GM04503 (cell line): ENCODE measurements at regions not wholly inside any gene's neighbourhood (a gene's known extent, or its start where the extent isn't known, plus 50 kb on each side); places are given as distances from the start of the nearest gene placed in this dataset.

Experiments used
- DNase-seq: peaks from one replicate; pipeline ENCODE4 v3.0.0-alpha.2; 2012; ENCODE audit warnings: low read depth

DNA sequence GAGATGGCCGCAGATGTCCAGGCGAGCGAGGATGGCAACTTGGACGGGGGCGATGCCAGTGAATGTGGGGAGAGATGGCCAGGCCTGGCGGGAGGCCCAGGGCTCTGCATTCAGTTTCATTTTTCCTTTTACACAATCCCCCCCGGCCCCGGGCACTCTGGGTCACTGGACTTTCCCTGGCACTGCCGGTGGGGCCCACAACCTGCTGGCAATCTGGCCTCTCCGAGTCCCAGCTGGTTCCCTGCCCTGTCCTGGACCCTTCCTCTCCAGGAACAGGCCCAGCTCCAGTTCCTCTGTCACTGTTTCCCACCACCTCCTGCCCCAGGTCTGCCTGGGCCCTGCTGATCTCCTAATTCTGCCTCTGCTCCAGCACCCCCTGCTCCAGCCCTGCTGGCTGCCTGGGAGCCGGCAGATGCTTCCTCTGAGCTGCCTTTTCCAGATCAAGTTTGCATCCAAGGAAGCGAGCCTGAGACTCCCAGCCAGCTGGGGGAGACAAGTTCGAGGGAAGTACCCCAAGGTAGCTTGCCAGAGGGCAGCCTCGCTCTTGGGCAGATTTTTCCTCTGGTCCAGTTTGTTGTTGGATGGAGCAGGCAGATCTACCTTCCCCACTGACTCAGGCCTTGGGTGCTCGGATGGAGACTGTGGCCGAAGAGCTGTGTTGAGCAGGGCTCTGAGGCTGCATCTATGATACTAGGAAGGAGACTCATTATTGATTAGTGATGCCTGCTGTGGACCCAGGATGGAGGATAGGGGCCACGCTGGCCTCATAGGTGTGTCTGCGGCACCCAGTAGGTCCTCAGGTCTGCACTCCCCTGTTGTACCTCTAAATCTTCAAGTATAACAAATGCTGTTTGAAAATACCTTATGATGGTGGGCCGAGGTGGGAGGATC is 83.2 kb downstream of the CEBPB start:
- DNase-seq, result no peak

DNA sequence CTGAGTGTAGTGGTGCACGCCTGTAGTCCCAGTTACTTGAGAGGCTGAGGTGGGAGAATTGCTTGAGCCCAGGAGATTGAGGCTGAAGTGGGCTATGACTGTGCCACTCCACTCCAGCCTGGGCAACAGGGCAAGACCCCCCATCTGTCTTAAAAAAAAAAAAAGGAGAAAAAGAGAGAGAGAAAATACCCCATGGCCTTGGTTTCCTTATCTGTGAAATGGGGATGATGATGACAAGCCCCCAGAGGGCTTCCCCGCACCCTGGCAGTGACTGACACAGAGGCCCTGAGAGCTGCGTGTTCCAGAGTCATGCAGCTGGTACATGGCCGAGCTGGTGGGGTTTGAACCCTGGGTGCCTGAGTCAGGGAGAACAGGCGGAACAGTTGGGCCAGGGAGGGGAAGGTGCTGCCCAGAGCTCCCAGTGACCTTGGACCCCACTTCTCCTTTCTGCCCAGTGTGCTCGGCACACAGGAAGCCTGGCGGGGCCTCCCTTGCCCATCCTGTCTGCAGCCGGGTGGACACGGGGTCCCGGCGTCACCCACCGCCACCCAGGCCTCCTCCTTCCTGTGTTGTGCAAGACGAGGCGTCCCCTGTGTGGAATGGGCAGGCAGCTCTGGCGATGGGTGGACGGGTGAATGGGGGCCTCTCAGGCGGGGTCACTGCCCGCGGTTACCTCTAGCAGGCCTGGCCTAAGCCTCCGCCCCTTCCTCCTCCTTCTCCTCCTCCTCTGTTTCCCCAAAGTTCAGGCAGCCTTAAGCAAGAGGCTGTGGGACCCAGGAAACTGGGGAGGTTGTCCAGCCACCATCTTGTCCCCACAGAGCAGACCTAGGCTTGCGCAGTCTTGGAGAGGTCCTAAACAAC is 84.2 kb downstream of the CEBPB start:
- DNase-seq, result no peak

DNA sequence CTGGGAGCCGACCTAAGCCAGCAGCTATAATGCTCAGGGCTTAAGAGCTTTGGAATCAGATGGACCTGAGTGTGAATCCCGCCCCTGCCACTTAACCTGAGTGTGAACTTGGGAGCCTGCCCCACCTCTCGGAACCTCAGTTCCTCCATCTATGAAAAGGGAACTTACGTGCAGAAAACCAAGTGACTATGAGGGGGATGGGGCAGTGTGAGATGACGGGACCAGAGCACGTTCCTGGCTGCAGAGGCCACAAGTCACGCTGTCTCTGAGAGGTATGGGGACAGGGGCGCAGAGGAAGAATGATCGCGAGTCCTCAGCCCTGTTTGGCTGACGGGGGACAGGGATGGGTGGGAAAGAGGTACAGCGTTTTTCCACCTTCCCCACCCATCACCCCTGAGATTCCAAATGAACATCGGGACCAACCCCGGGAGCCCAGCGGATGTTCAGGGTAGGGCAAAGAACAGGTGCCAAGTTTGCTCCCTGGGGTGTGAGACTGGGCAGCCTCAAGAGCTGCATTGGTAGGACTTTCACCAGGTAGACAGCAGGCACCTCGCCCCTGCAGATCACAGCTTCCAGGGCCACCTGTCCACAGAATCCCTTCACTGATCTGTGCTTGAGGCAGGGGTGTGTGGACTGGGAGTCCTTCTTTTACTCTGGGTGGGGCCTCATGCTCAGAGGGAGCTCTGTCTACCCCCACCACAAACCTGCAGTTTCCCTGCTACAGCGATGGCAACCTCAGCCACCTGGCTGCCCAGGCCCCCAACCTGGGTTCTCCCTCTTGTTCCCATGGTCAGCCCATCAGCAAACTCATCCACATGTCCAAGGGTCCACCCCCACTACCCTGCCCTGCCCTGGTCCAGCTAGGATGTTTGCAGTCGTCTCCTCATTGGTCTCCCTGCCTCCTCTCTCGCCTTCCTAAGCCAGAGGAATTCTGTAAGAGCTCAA is 85.8 kb downstream of the CEBPB start:
- no peak for DNase-seq

DNA sequence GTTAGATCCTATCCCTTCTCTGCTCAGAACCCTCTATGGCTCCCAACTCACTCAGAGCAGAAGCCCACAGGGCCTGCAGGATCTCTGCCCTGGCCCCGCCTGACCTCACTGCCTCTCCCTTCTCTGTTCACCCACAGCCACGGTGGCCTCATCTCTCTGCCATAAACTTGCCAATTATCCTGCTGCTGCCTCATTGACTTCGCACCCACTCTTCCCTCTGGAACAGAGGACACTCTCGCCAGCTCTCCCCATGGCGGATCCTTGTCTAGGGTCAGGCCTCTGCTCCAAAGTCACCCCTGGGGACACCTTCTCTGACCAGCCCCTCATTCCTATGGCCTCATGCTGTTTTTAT is 86.4 kb downstream of the CEBPB start:
- DNase-seq, result no peak

DNA sequence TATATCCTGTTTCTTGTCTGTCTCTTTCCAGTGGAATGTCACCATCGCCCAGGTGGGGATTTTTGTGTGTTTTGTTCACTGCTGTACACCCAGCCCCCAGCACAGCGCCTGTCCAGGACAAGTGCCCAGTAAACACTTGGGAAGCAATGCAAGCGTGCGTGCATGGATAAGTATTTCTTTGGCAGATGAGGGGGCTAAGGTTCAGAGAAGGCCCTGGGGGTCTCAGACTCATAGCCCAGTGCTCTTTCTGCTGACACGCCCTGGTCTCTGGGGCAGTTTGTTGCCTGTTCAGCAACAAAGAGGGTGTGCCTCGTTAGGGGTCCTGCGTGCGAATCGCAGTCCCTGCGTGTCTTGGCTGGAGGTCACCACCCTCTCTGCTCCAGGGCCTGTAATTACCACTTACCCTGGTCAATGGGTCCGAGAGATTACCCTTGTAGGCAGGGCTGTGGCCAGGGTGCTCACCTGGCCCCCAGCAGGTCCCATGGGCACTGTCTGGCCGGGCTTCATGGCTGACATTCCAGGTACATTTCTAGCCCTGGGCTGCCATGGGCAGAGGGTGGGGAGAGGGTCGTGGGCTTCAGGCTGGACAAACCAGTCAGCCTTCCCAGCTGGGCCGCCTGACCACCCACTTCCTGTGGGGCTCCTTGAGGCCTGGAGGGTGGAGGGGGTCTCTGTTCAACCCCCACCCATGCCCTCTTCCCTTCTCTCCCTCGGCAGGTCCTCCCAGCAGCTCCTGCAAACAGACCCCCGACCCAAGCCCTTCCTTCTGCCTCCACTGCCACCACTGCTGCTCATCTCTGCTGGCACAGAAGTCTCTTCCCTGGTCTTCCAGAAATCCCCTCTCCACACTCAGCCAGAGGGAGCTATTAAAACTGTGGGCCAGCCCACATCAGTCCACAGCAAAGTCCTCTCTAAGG is 87.1 kb downstream of the CEBPB start:
- no peak for DNase-seq

DNA sequence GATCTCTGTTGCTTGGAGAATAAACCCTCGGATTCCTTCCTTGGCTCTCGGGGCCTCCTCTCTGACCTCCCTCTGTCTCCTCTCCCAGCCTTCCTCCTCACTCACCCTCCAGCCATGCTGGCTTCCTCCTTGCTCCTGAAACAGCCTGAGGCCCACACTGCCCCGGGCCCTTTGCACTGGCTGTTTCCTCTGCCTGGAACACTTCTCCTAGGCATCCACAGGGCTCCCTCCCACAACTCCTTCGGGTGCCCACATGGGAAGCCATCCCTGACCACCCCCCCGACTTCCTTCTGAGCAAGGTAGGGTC is 87.7 kb downstream of the CEBPB start:
- no peak for DNase-seq

DNA sequence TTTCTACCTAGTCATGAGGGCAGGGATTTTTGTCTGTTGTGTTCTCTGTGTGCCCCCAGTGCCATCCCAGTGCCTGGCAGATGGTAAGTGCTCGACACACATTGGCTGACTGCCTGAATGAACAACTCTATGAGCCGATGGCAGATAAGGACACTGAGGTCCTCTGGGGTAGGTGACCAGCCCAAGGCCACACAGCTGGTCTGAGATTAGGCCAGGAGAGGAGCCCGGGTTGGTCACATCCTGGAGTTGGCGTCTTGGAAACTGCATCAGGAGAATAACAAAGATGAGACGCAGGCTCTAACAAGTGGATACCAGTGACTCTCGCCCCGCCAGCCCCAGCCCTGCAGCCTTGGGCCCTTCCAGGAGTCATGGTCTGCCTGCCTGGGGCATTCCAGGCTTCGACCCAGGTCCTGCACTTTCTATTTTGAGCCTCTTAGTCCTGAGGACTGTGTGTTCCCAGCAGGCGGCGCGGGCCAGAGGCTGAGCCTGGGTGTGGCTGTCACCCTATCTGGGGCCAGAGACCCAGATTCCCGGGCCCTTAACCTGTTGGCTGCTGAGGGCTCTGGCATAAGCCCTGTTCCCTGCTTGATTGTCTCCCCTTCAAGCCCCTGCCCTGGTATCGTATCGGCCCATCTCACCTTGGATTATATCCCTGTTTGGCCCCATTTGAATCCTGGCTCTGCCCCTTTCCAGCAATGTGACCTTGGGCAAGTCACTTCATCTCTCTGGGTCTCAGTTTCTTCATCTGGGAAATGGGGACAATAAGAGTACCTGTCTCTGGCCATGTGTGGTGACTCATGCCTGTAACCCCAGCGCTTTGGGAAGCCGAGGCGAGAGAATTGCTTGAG is 88.3 kb downstream of the CEBPB start:
- no peak for DNase-seq

DNA sequence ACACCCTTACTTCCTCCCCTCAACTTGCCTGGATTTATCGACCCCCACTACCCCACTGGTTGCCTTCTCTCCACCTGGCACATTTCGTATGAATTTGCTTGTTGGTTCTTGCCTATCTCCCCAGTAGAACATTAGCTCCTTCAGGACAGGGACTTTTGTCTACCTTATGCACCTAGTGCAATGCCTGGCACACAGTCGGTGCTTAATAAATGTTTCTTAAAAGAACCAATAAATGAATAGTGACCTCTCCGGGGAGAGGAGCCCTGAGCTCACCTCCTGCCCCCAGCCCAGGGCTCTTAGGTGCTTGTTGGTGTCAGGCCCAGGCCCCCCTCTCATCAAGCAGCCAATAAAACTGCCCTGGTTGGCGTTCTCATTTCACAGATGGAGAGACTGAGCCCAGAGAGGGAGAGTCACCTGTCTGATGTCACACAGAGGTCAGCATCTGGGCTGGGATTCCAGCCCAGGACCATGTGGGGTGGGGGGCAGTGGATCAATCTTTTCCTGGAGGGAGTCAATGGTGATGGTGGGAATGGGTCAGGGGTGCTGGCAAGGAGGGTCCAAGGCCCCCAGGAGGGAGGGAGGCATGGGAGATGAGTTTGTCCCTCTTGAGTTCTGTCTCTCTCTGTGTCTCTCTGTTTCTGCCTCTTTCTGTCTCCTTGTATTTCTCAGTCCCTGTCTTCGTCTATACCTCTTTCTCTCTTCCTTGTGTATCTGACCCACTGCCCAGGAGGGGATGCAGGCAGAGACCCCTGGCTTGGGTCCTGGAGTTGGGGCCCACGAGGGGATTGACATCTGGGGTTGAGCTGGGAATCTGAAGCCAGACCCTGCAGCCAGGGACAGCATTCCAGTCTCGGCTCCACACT is 89.6 kb downstream of the CEBPB start:
- no peak for DNase-seq

DNA sequence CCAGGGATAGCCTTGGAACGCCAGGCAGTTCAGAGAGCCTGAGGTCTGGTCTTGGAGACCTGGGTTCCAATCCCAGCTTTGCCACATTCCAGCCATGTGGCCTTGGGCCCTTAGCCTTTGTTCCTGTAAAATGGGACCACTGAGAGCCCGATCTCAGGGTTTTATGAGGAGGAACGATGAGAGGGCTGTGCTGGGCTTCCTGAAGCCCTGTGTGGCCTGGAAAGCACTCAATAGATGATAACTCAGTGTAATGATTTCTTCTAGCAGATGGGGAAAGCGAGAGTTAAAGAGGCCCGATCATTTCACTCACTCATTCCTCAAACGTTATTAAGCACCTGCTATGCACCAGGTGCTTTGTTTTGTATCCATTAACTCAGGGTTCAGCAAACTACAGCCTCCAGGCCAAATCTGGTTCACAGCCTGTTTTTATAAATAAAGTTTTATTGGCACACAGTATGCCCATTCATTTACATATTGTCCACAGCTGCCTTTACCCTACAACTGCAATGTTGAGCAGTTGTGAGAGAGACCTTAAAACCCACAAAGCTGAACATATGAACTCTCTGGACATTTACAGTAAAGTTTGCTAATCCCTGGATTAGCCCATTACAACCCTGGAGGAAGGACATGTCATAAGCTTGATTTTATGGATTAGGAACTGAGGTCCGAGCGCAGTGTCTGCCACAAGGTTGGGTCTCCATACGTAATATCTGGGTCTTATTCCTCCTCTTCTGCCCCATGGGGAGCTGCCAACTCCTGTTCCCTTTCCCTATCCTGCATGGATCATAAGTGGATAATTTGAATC is 90.4 kb downstream of the CEBPB start:
- DNase-seq, result no peak

DNA sequence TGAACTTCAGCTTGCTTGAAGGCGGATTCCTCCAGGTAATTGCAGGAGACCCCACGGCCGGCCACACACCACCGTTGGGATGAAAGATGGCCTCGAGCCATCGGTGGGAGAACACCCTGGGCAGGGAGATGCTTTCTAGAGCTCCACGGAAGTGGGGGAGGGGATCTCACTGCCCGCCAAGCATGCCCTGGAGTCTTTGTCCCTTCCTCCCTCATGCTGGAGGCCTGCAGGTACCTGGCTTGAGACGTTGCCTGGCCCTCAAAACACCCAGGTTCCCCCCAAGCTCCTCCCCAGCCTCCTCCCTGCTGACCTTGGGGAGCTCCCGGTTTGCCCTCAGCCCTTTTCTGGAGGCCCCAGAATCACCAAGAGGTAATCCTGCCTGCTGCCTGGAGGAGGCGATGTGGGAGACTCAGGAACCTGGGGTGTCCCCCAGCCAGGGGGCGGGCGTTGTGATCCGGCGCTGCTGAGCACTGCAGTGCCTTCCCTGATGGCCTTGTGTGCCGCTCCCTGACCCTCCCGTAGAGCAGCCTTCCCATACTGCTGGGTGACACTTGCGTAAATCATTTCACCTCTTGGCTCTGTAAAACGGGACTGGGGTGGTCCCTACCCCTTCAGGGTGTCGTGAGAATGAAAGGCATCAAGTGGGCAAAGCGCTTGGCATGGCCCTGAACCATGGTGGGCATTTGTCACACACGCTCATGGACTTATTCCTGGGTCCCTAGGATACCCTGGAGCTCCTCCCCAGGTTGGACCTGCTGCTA is 91.4 kb downstream of the CEBPB start:
- DNase-seq, result no peak

DNA sequence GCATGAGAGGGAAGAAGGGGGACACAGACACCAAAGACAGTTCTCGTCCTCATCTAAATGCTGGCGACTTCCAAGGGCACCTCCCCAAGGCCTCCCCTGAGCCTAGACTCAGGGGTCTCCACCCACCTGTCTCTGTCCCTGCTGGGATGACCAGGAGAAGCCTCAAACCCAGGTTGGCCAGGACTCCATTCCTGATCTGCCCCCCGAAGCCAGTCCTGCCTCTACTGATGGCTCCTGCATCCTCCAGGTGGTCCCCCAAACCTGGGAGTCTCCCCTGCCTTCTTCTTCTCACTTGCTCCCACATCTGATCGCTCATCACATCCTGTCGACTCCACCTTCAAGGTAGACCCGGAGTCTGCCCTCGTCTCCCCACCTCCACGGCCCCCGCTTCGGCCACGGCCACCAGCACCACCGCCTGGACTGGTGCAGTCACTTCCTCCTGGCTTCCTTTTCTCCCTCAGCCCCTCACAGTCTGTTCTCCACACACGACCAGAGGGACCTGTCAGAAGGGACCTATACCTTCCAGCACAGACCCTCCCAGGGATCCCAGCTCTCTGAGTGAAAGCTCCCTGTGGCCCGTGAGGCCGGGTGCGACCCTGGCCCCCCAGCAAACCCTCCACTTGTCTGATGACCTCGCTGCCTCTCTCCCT is 92.1 kb downstream of the CEBPB start:
- DNase-seq, result no peak

DNA sequence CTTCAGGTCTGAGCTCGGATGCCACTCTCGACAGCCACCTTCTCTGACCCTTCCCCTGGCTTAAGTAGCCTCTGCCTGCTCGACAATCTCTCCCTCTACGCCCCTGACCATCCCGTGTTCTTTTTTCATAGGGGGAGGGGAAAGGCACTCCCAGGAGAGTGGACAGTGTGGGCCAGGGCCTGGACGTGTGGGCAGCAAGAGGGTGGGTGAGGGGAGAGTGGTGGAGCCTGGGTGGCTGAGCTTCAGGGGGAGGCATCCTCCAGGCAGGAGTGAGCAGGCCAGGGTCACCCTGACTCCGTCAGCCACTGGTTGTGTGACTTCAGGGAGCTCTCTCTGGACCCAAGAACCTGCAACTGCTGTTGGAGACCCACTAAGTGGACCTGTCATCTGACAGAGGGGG is 92.7 kb downstream of the CEBPB start:
- DNase-seq, result no peak

DNA sequence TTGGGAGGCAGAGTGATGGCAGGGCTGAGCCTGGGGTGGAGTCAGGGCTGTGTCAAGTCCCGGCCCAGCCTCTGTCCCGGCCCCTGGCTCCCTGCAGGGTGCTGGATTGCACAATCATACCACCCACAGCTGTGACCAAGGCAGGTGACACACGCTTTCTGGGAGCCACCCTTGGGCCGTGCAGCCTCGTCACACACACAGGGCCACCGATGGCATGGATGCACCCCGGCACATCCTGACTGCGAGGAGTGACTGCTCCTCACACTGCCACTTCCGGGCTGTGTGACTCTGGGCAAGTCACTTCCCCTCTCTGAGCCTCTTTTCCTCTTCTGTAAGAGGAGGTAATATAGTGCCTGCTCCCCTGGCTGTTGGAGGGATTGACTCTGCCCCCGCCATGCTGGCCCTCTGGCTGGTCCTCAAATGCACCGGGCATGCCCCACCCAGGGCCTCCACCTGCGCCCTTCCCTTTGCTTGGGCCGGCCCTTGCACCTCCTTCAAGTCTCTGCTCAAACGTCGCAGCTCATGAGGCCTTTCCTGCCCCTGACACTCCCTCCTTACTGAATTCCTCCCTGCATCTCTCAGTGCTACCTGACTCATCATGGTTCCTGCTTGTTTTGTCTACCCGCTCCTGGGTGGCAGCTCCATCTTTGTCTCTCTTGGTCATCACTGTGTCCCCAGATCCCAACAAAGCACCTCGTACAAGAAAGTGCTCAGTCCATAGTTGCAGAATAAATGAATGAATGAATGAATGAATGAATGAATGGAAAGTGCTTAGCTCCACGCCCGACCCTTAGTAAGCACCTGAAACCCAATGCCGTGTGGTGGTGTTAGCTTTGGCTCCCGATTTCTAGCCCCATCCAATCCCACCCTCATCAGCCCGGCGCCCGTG is 93.5 kb downstream of the CEBPB start:
- DNase-seq, result no peak

DNA sequence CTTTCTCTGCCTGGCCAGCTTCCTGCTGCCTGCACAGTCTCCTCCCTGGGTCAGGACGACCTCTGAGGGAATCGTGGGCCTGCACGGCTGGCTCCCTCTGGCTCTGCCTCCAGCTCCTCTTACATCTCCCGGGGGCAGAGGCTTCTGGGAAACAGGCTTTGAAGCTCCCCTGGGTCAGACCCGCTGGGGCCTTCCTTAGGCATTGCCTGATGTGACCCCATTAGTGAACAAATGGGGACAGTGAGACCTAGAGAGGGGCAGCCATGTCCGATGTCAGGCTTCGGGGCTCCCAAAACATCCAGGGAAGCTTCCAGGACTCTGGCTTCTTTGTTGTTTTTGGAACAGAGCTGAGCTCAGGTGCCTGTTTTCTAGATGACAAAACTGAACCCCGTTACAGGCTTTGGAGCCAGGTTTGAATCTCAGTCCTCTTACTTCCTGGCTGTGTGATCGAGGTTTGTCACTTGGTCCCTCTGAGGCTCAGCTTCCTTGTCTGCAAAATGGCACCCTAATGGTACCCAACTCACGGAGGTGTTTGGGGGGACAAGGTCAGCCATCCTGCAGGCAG is 94.3 kb downstream of the CEBPB start:
- DNase-seq, result no peak

DNA sequence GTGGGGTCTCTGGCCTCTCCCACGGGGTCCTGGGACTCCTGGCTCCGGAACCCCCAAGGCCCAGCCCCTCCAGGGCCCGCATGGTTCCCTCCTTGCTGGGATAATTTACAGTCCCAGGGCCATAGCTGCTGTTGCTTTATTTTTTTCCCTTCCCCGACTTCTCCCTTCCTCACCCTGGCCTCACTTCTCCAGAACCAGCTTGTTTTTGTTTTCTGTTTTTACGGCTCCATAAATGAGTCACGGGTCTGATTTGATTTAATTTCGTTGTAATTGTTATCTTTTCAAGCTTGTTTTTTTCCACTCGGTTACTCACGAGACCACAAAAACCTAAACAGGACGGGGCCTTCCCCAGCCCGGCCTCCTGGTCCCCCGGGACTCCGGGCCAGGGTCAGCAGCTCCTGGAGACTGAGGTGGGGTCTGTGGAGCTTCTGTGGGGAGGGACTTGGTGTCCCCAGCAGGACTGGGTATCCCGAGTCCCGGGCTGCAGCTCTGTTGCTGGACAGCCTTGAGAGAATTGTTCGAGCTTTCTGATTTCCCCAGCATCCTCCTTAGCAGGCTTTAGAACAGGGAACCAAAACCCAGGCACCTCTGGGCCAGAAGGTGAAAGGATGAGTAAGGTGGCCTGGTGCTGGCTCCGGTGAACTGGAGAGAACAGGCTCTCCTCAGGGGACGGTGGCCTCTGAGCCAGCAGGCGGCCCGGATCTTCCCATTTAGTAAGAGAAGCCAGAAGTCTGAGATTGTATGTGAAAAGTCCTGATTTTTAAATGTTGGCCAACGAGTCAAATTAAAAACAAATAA is 94.9 kb downstream of the CEBPB start:
- peak; percentile 81 for DNase-seq
